ENCODE measurements at regions not wholly inside any gene's neighbourhood (a gene's known extent, or its start where the extent isn't known, plus 50 kb on each side); places are given as distances from the start of the nearest gene placed in this dataset.

GRCh38 chr2:60070196-60070595, 483.3 kb downstream of the BCL11A start:
- no peak overlapping the region for H3K4me3 ChIP-seq (ENCODE audit: low read depth in 1 of 2, low read length in 2 of 2)
- no peaks in the 10 kb centered on the region for H3K4me1 ChIP-seq (ENCODE audit: control insufficient read depth in 2 of 2, insufficient read depth in 2 of 2, low read length in 1 of 2)
- H3K9me3 ChIP-seq (ENCODE audit: control insufficient read depth in 2 of 2, insufficient read depth in 1 of 2, low read depth in 1 of 2, low read length in 1 of 2): no peaks in the 10 kb centered on the region
- no peaks in the 10 kb centered on the region for H3K36me3 ChIP-seq (ENCODE audit: control insufficient read depth in 2 of 2, insufficient read depth in 2 of 2, low read length in 1 of 2)
- 30 to 37% methylated on average over 5 of the region's 5 CpGs for WGBS, 2 donors
- no peaks in the 10 kb centered on the region for H3K27me3 ChIP-seq (ENCODE audit: control insufficient read depth in 1 of 2, insufficient read depth in 2 of 2, low read length in 2 of 2)
- H3K27ac ChIP-seq (ENCODE audit: low read depth in 2 of 2, low read length in 1 of 2): no peak overlapping the region

- Histone ChIP-seq H3K36me3 (ENCODE audit: control insufficient read depth in 2 of 2, insufficient read depth in 2 of 2, low read length in 1 of 2) (no peaks in the 10 kb centered on the region), H3K9me3 (ENCODE audit: control insufficient read depth in 2 of 2, insufficient read depth in 1 of 2, low read depth in 1 of 2, low read length in 1 of 2) (no peaks in the 10 kb centered on the region), H3K4me3 (ENCODE audit: low read depth in 1 of 2, low read length in 2 of 2) (no peak overlapping the region), H3K27ac (ENCODE audit: low read depth in 2 of 2, low read length in 1 of 2) (no peak overlapping the region), H3K27me3 (ENCODE audit: control insufficient read depth in 1 of 2, insufficient read depth in 2 of 2, low read length in 2 of 2) (no peaks in the 10 kb centered on the region), H3K4me1 (ENCODE audit: control insufficient read depth in 2 of 2, insufficient read depth in 2 of 2, low read length in 1 of 2) (no peaks in the 10 kb centered on the region)
- WGBS, 2 donors: 76 to 84% methylated on average over 4 of the region's 4 CpGs
Observed at GRCh38 chr2:60068755-60069154, 484.7 kb downstream of the BCL11A start.

GRCh38 chr2:60067006-60067405, 486.4 kb downstream of the BCL11A start:
- Histone ChIP-seq H3K27me3 (ENCODE audit: control insufficient read depth in 1 of 2, insufficient read depth in 2 of 2, low read length in 2 of 2) (no peaks in the 10 kb centered on the region), H3K36me3 (ENCODE audit: control insufficient read depth in 2 of 2, insufficient read depth in 2 of 2, low read length in 1 of 2) (no peaks in the 10 kb centered on the region), H3K4me1 (ENCODE audit: control insufficient read depth in 2 of 2, insufficient read depth in 2 of 2, low read length in 1 of 2) (no peaks in the 10 kb centered on the region), H3K4me3 (ENCODE audit: low read depth in 1 of 2, low read length in 2 of 2) (no peak overlapping the region), H3K27ac (ENCODE audit: low read depth in 2 of 2, low read length in 1 of 2) (no peak overlapping the region), H3K9me3 (ENCODE audit: control insufficient read depth in 2 of 2, insufficient read depth in 1 of 2, low read depth in 1 of 2, low read length in 1 of 2) (no peaks in the 10 kb centered on the region)
- 94 to 95% methylated on average over 3 of the region's 3 CpGs for WGBS, 2 donors

GRCh38 chr2:60066096-60066839, 487.2 kb downstream of the BCL11A start:
- no peaks in the 10 kb centered on the region for H3K36me3 ChIP-seq (ENCODE audit: control insufficient read depth in 2 of 2, insufficient read depth in 2 of 2, low read length in 1 of 2)
- 80 to 86% methylated on average over 6 of the region's 6 CpGs for WGBS, 2 donors
- no peaks in the 10 kb centered on the region for H3K9me3 ChIP-seq (ENCODE audit: control insufficient read depth in 2 of 2, insufficient read depth in 1 of 2, low read depth in 1 of 2, low read length in 1 of 2)
- no peaks in the 10 kb centered on the region for H3K4me1 ChIP-seq (ENCODE audit: control insufficient read depth in 2 of 2, insufficient read depth in 2 of 2, low read length in 1 of 2)
- H3K4me3 ChIP-seq (ENCODE audit: low read depth in 1 of 2, low read length in 2 of 2): no peak overlapping the region
- no peak overlapping the region for H3K27ac ChIP-seq (ENCODE audit: low read depth in 2 of 2, low read length in 1 of 2)
- H3K27me3 ChIP-seq (ENCODE audit: control insufficient read depth in 1 of 2, insufficient read depth in 2 of 2, low read length in 2 of 2): no peaks in the 10 kb centered on the region

- Histone ChIP-seq H3K4me1 (ENCODE audit: control insufficient read depth in 2 of 2, insufficient read depth in 2 of 2, low read length in 1 of 2) (no peaks in the 10 kb centered on the region), H3K27ac (ENCODE audit: low read depth in 2 of 2, low read length in 1 of 2) (no peak overlapping the region), H3K27me3 (ENCODE audit: control insufficient read depth in 1 of 2, insufficient read depth in 2 of 2, low read length in 2 of 2) (no peaks in the 10 kb centered on the region), H3K9me3 (ENCODE audit: control insufficient read depth in 2 of 2, insufficient read depth in 1 of 2, low read depth in 1 of 2, low read length in 1 of 2) (no peaks in the 10 kb centered on the region), H3K36me3 (ENCODE audit: control insufficient read depth in 2 of 2, insufficient read depth in 2 of 2, low read length in 1 of 2) (no peaks in the 10 kb centered on the region), H3K4me3 (ENCODE audit: low read depth in 1 of 2, low read length in 2 of 2) (no peak overlapping the region)
- 46 to 49% methylated on average over 7 of the region's 7 CpGs for WGBS, 2 donors
Observed at GRCh38 chr2:60064687-60065389, 488.6 kb downstream of the BCL11A start.

- Histone ChIP-seq H3K27ac (ENCODE audit: low read depth in 2 of 2, low read length in 1 of 2) (no peak overlapping the region), H3K9me3 (ENCODE audit: control insufficient read depth in 2 of 2, insufficient read depth in 1 of 2, low read depth in 1 of 2, low read length in 1 of 2) (no peaks in the 10 kb centered on the region), H3K4me3 (ENCODE audit: low read depth in 1 of 2, low read length in 2 of 2) (no peak overlapping the region), H3K27me3 (ENCODE audit: control insufficient read depth in 1 of 2, insufficient read depth in 2 of 2, low read length in 2 of 2) (no peaks in the 10 kb centered on the region), H3K4me1 (ENCODE audit: control insufficient read depth in 2 of 2, insufficient read depth in 2 of 2, low read length in 1 of 2) (no peaks in the 10 kb centered on the region), H3K36me3 (ENCODE audit: control insufficient read depth in 2 of 2, insufficient read depth in 2 of 2, low read length in 1 of 2) (no peaks in the 10 kb centered on the region)
- WGBS, 2 donors: 84 to 88% methylated on average over 6 of the region's 6 CpGs
Observed at GRCh38 chr2:60058781-60059180, 494.7 kb downstream of the BCL11A start.

- Histone ChIP-seq H3K4me3 (ENCODE audit: low read depth in 1 of 2, low read length in 2 of 2) (no peak overlapping the region), H3K27ac (ENCODE audit: low read depth in 2 of 2, low read length in 1 of 2) (no peak overlapping the region), H3K4me1 (ENCODE audit: control insufficient read depth in 2 of 2, insufficient read depth in 2 of 2, low read length in 1 of 2) (no peaks in the 10 kb centered on the region), H3K27me3 (ENCODE audit: control insufficient read depth in 1 of 2, insufficient read depth in 2 of 2, low read length in 2 of 2) (no peaks in the 10 kb centered on the region), H3K36me3 (ENCODE audit: control insufficient read depth in 2 of 2, insufficient read depth in 2 of 2, low read length in 1 of 2) (no peaks in the 10 kb centered on the region), H3K9me3 (ENCODE audit: control insufficient read depth in 2 of 2, insufficient read depth in 1 of 2, low read depth in 1 of 2, low read length in 1 of 2) (no peaks in the 10 kb centered on the region)
- 42 to 48% methylated on average over 6 of the region's 6 CpGs for WGBS, 2 donors
Observed at GRCh38 chr2:60054571-60055340, 498.7 kb downstream of the BCL11A start.

GRCh38 chr2:60053791-60054190, 499.7 kb downstream of the BCL11A start:
- H3K4me3 ChIP-seq (ENCODE audit: low read depth in 1 of 2, low read length in 2 of 2): no peak overlapping the region
- no peaks in the 10 kb centered on the region for H3K4me1 ChIP-seq (ENCODE audit: control insufficient read depth in 2 of 2, insufficient read depth in 2 of 2, low read length in 1 of 2)
- 37 to 41% methylated on average over 4 of the region's 4 CpGs for WGBS, 2 donors
- peak overlapping the region; percentile 38 to 56 for H3K27ac ChIP-seq (ENCODE audit: low read depth in 2 of 2, low read length in 1 of 2)
- H3K36me3 ChIP-seq (ENCODE audit: control insufficient read depth in 2 of 2, insufficient read depth in 2 of 2, low read length in 1 of 2): no peaks in the 10 kb centered on the region
- H3K27me3 ChIP-seq (ENCODE audit: control insufficient read depth in 1 of 2, insufficient read depth in 2 of 2, low read length in 2 of 2): no peaks in the 10 kb centered on the region
- H3K9me3 ChIP-seq (ENCODE audit: control insufficient read depth in 2 of 2, insufficient read depth in 1 of 2, low read depth in 1 of 2, low read length in 1 of 2): no peaks in the 10 kb centered on the region

- Histone ChIP-seq H3K36me3 (ENCODE audit: control insufficient read depth in 2 of 2, insufficient read depth in 2 of 2, low read length in 1 of 2) (no peaks in the 10 kb centered on the region), H3K27ac (ENCODE audit: low read depth in 2 of 2, low read length in 1 of 2) (no peak overlapping the region), H3K27me3 (ENCODE audit: control insufficient read depth in 1 of 2, insufficient read depth in 2 of 2, low read length in 2 of 2) (no peaks in the 10 kb centered on the region), H3K4me1 (ENCODE audit: control insufficient read depth in 2 of 2, insufficient read depth in 2 of 2, low read length in 1 of 2) (peaks cover 0 to 2% of the 10 kb centered on the region in 2 donors), H3K9me3 (ENCODE audit: control insufficient read depth in 2 of 2, insufficient read depth in 1 of 2, low read depth in 1 of 2, low read length in 1 of 2) (no peaks in the 10 kb centered on the region), H3K4me3 (ENCODE audit: low read depth in 1 of 2, low read length in 2 of 2) (no peak overlapping the region)
- 79 to 99% methylated on average over 3 of the region's 3 CpGs for whole genome bisulfite sequencing, 2 donors
Observed at GRCh38 chr2:60052601-60053000, 500.9 kb downstream of the BCL11A start.
